ENCODE measurements at regions not wholly inside any gene's neighbourhood (a gene's known extent, or its start where the extent isn't known, plus 50 kb on each side); places are given as distances from the start of the nearest gene placed in this dataset.
"Not testable (repeated sequence)": the region's sequence is repeated elsewhere in the genome, so short reads cannot be mapped to it uniquely, and the experiment has no call there.

DNA sequence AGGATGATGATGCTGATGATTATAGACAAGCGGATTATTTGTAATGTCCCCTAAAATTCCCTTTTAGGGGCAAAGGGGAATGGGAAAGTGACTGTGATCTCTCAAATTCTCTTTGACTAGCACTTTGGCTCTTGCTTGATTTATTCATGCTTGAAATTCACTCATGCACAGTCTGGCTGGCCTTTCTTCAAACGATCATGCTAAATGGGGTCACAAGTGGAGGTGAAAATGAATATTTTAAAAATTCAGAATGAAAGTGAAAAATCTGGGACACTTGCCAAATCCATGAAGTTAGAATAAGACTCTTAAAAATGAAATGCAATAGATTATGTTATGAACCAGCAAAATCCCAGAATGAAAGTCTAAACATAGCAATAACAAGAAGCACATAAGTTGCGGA lies 173.4 kb upstream of the RAI2 start:
- Histone ChIP-seq H3K36me3 (ENCODE audit: insufficient read depth, low read length) (no peaks in the 10 kb centered on the region; the same call in 1 of the 2 replicates), H3K4me1 (ENCODE audit: insufficient read depth, low read length) (no peaks in the 10 kb centered on the region), H3K9me3 (ENCODE audit: control insufficient read depth, insufficient read depth, low read length) (no peaks in the 10 kb centered on the region), H3K9ac (ENCODE audit: low read depth, low read length) (no peak overlapping the region)

DNA sequence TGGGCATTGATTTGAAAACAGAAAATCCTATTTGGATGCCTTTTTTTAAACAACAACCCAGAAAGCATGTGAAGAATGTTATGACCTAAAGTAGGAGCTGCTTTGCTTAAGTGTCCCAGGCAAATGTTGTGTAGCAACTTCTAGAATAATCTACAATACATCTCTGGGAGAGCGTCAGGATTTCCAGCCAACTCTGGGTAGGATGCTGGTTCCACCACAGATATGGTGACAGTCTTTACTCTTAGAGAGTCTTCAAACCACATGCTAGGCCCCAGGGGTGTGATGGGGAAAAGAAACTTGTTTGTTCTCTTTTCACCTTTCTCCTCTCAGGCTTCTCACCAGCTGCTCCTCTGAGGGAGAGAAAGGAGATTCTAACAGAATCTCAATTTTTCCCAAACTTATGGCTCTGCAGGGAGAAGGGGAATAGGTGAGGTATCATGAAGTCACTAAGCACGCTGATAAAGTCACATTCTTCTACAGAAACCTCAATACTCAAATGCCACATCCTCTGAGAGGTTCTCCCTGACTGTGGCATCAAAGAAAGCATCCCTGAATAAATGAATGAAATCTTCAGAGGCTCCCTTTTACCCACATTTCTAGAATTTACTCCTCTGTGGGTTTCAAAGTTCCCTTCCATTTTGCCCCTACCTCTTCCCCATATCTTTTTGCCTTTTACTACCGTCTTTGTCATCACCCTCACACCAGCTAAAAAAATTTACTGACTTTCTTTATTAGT lies 171.6 kb upstream of the RAI2 start:
- Histone ChIP-seq H3K9me3 (ENCODE audit: control insufficient read depth, insufficient read depth, low read length) (no peaks in the 10 kb centered on the region), H3K4me1 (ENCODE audit: insufficient read depth, low read length) (no peaks in the 10 kb centered on the region), H3K9ac (ENCODE audit: low read depth, low read length) (no peak overlapping the region)

DNA sequence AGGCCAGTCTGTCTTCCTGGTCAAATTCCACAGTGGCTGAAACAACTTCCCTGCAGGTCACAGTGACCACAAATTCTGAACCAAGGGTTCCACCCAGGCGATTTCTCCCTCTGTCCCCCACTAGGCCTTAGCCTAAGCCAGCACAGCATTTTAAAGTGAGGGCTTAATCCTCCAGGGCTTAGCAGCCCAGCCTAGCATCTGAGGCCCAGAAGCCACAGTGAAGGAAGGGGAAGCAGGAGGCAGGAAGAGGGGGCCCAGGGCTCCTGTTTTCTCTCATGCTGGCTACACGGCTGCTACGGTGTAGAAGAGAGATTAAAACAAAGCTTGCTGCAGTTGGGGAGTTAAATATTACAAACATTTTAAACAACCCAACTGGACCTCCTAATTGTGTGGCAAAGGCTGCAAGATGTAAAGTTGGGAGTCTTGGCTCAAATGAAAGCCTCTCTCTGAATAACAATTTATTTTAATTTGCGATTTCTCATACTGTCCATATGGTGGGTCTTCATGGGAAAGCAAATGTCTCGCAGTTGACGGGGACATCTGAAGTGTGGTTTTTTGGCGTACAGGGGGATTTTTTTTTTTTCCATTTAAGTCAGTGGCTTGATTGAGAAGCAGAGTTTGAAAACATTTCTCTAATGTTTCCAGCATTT lies 170.8 kb upstream of the RAI2 start:
- no peaks in the 10 kb centered on the region for H3K36me3 ChIP-seq (ENCODE audit: insufficient read depth, low read length)
- no peak overlapping the region for H3K9ac ChIP-seq (ENCODE audit: low read depth, low read length)
- no peaks in the 10 kb centered on the region for H3K9me3 ChIP-seq (ENCODE audit: control insufficient read depth, insufficient read depth, low read length)
- no peaks in the 10 kb centered on the region for H3K4me1 ChIP-seq (ENCODE audit: insufficient read depth, low read length)

More for the DNA sequence above, 171.6 kb upstream of the RAI2 start:
- no peaks in the 10 kb centered on the region for H3K36me3 ChIP-seq (ENCODE audit: insufficient read depth, low read length)

DNA sequence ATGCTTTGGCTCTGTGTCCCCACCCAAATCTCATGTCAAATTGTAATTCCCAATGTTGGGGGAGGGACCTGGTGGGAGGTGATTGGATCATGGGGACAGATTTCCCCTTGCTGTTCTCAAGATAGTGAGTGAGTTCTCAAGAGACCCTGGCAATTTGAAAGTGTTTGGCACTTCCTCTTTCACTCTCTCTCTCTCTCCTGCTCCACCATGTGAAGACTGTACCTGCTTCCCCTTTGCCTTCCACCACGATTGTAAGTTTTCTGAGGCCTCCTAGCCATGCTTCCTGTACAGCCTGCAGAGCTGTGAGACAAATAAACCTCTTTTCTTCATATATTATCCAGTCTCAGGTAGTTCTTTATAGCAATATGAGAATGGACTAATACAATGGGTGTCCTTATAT lies 169.6 kb upstream of the RAI2 start:
- not testable (repeated sequence) for H3K9me3 ChIP-seq (ENCODE audit: control insufficient read depth, insufficient read depth, low read length); H3K9ac ChIP-seq (ENCODE audit: low read depth, low read length); H3K4me1 ChIP-seq (ENCODE audit: insufficient read depth, low read length); H3K36me3 ChIP-seq (ENCODE audit: insufficient read depth, low read length)

DNA sequence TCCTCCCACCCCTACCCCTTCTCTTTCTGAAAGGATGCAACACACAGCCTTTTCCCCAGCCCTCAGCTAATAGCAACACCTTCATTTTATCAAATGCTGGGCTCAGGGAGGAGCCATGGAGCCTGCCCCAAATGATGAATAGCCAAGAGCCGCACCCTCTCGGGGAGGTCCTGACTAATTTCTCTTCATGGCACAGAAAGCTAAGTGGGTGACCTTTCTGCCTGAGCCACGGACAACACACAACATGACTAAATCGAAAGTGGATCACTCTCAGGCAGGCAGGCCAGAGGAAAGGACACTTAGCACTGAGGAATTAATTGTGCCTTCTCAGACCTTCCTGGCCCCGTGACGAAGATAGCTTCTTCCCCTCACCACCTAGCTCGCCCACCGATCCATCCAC lies 165.1 kb upstream of the RAI2 start:
- Histone ChIP-seq H3K36me3 (ENCODE audit: insufficient read depth, low read length) (no peaks in the 10 kb centered on the region), H3K4me1 (ENCODE audit: insufficient read depth, low read length) (no peaks in the 10 kb centered on the region), H3K9me3 (ENCODE audit: control insufficient read depth, insufficient read depth, low read length) (no peaks in the 10 kb centered on the region), H3K9ac (ENCODE audit: low read depth, low read length) (no peak overlapping the region)

DNA sequence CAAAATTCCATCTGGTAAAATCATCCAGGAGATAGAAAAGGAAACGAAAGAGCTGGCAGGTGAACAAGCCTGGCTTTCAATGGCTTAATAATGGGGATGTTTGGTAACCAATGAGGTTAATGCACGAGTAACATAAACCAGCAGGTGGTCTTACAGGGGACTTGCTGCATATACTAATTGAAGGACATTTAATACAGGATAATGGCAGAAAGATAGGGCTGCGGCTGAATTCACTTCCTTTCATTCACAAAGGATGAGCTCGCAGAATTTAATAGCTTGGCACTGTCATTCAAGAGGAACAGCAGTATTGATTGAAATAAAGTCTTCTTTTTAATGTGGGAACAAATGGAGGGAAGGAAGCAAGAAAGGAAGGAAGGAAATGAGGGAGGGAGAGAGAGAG lies 156.3 kb upstream of the RAI2 start:
- Histone ChIP-seq H3K9me3 (ENCODE audit: control insufficient read depth, insufficient read depth, low read length) (no peaks in the 10 kb centered on the region), H3K4me1 (ENCODE audit: insufficient read depth, low read length) (peaks cover 12% of the 10 kb centered on the region; the same call in 1 of the 2 replicates), H3K9ac (ENCODE audit: low read depth, low read length) (no peak overlapping the region), H3K36me3 (ENCODE audit: insufficient read depth, low read length) (no peaks in the 10 kb centered on the region; the same call in 1 of the 2 replicates)

DNA sequence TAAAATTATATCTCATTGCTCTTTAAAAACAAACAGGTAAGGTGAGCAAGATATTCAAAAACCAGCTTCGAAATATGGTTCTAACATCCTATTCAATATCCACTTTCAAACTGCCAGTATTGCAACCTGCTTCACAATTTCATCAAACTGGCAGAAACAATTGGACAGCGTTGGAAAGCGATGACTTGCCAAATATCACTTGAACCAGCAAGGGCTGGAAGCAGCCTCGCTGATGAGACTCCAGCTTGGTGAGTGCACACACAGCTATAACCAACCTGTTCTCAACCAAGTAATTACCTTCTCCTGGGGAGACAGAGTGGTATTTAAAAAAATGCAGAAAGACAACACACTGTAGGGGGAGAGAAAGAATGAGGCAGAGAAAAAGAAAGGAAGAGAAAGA lies 155.8 kb upstream of the RAI2 start:
- Histone ChIP-seq H3K9me3 (ENCODE audit: control insufficient read depth, insufficient read depth, low read length) (no peaks in the 10 kb centered on the region), H3K4me1 (ENCODE audit: insufficient read depth, low read length) (peaks cover 12% of the 10 kb centered on the region; the same call in 1 of the 2 replicates), H3K36me3 (ENCODE audit: insufficient read depth, low read length) (no peaks in the 10 kb centered on the region; the same call in 1 of the 2 replicates), H3K9ac (ENCODE audit: low read depth, low read length) (no peak overlapping the region)

DNA sequence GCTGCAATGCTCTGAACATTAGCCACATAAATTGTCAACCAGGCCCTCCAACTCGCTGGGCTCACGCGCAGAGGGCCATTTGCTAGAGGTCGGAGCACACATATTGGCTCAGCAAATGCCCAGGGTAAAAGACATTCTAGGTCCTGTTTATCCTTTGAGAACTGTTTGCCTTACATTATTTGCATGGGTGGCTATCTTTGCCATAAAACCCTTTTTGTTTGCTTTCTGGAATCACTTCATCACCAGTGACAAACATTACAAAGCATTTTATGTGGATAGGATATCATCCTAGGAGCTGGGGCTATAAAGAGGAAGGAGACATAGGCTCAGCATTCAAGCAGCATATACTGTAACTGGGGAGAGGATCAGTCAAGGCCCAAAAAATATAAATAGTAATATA lies 149.2 kb upstream of the RAI2 start:
- H3K9me3 ChIP-seq (ENCODE audit: control insufficient read depth, insufficient read depth, low read length) = no peaks in the 10 kb centered on the region; the same call in 1 of the 2 replicates
- H3K36me3 ChIP-seq (ENCODE audit: insufficient read depth, low read length) = no peaks in the 10 kb centered on the region
- no peak overlapping the region for H3K9ac ChIP-seq (ENCODE audit: low read depth, low read length)
- H3K4me1 ChIP-seq (ENCODE audit: insufficient read depth, low read length) = no peaks in the 10 kb centered on the region

DNA sequence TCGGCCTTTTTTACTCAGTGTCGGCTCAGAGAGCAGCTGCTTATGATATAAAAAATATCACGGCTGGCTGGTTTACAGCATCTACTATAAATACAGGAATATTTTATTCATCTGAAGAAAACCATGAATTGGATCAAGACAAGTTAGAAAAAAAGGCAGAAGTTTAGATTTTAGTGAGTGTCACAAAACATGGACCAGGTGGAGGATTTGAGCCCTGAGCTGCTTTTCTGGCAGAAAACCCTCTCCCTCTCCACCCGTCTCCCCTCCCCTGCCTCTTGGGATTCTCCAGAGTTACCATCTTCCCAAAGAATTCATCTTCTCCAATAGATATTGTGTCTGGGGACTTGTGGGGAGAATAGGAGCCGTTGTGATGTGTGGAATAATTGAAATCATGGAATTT lies 142.8 kb upstream of the RAI2 start:
- Histone ChIP-seq H3K9ac (ENCODE audit: low read depth, low read length) (no peak overlapping the region), H3K4me1 (ENCODE audit: insufficient read depth, low read length) (no peaks in the 10 kb centered on the region), H3K9me3 (ENCODE audit: control insufficient read depth, insufficient read depth, low read length) (no peaks in the 10 kb centered on the region), H3K36me3 (ENCODE audit: insufficient read depth, low read length) (no peaks in the 10 kb centered on the region)

DNA sequence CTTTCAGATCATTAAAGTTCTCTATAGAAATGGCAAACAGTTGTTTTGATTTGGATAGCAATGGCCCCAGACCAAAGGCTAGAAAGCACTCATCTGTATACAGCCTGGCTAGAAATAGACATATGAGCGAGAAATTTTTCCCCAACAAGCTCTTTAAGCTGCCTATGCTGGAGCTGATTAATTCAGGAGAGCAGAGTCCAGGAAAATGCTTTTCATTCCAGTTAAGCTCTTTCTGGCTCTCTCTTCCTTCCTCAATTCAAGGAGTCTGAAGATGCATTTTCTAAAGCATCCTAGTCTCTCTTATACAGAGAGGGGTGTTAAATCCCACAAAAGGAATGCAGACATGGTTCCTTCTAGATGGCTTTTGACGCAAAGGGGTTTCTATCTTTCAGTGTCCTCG lies 141.7 kb upstream of the RAI2 start:
- Histone ChIP-seq H3K9ac (ENCODE audit: low read depth, low read length) (no peak overlapping the region), H3K36me3 (ENCODE audit: insufficient read depth, low read length) (no peaks in the 10 kb centered on the region), H3K4me1 (ENCODE audit: insufficient read depth, low read length) (no peaks in the 10 kb centered on the region), H3K9me3 (ENCODE audit: control insufficient read depth, insufficient read depth, low read length) (no peaks in the 10 kb centered on the region)

DNA sequence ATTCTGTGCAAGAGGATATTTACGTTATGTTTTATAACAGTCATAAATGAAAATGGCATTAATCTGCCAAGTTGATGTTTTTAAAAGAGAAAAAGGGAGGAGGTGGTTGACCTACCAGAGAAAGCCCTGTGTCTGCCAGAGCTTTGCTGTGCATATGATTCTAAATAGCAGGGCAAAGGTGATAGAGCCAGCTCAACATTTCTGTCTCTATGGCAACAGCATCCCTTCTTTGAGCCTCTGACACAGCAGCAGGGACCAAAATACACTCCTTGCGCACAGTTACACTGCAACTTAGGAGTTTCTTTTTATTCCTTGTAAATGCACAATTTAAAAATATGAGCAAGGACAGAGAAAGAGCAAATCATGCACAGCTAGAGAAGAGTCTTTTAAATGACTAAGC lies 133.3 kb upstream of the RAI2 start:
- H3K4me1 ChIP-seq (ENCODE audit: insufficient read depth, low read length) = no peaks in the 10 kb centered on the region
- no peaks in the 10 kb centered on the region for H3K9me3 ChIP-seq (ENCODE audit: control insufficient read depth, insufficient read depth, low read length)
- H3K36me3 ChIP-seq (ENCODE audit: insufficient read depth, low read length) = no peaks in the 10 kb centered on the region
- no peak overlapping the region for H3K9ac ChIP-seq (ENCODE audit: low read depth, low read length)

DNA sequence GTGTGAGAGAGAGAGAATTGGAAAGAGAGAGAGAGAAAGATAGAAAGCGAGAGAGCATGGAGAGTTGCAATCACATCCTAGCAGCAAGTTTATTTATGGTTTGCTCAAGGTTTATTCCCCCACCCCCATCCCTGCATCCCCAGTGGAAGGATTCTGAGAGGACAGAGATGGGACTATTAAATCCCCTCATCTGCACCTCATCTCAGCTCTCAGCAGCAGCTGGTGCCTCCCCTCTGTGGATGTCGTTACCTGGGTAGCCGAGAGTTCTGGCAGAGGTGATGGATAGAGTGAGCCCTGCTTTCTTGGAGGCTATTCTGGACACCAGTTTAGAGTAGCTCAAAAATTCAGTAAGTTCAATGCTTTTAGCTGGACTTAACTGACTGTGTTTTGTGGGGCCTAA lies 132.0 kb upstream of the RAI2 start:
- no peaks in the 10 kb centered on the region for H3K36me3 ChIP-seq (ENCODE audit: insufficient read depth, low read length)
- H3K4me1 ChIP-seq (ENCODE audit: insufficient read depth, low read length) = no peaks in the 10 kb centered on the region
- no peaks in the 10 kb centered on the region for H3K9me3 ChIP-seq (ENCODE audit: control insufficient read depth, insufficient read depth, low read length)
- no peak overlapping the region for H3K9ac ChIP-seq (ENCODE audit: low read depth, low read length)

DNA sequence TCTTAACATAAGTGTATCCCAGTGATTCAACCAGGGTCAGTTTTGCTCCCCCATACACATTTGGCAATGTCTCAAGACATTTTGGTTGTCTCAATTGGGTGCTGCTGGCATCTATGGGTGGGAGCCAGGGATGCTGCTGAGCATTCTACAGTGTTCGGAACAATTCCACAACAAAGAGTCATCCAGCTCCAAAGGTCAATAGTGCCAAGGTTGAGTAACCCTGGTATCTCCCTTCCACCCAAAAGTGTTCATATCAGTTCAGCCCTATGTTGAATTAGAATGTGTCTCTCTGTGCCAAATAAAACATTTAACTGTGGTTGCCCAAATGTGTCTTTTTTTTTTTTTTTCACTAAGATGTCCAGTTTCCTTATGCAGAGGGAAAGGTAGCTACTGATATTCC lies 129.4 kb upstream of the RAI2 start:
- Histone ChIP-seq H3K36me3 (ENCODE audit: insufficient read depth, low read length) (no peaks in the 10 kb centered on the region), H3K4me1 (ENCODE audit: insufficient read depth, low read length) (no peaks in the 10 kb centered on the region), H3K9me3 (ENCODE audit: control insufficient read depth, insufficient read depth, low read length) (no peaks in the 10 kb centered on the region), H3K9ac (ENCODE audit: low read depth, low read length) (no peak overlapping the region)

DNA sequence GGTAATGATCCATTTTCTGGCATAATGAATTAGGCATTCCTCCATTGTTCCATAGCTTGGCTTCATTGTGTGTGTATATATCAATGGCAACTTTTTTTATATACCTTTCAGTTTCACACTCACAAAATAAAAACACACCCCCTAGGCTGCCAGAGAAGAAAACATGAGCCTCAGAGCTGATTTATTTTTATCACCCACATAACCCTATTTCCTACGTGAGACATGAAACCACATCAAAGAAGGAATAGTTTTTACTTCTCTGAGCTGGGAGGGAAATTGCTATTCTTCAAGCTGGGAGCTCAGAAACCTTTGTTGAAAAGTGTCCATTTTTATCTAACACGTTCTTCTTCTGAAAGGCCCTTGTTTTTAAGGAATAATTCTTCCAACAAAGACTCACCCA lies 126.7 kb upstream of the RAI2 start:
- Histone ChIP-seq H3K36me3 (ENCODE audit: insufficient read depth, low read length) (no peaks in the 10 kb centered on the region), H3K9me3 (ENCODE audit: control insufficient read depth, insufficient read depth, low read length) (0 out of 2 replicates have a peak, but pooled peaks cover 4% of the 10 kb centered on the region)

DNA sequence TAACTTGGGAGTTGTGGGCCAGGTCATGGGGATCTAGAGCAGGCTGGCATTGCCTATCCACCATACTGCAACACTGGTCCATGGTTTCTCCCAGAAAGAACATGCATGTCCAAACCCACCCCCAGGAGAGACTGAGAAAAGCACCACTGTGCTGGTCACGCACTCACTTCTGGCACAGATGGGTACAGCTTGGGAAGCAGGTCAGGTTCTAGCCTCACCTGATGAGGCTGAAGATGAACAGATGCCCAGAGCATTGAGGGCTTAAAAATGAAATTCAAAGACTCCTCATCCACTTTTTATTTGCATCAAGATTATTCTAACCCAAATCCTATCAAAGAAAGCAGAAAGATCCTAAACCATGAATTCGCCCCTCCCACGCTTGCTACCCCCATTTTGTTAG lies 125.9 kb upstream of the RAI2 start:
- Histone ChIP-seq H3K9me3 (ENCODE audit: control insufficient read depth, insufficient read depth, low read length) (0 out of 2 replicates have a peak, but pooled peaks cover 4% of the 10 kb centered on the region), H3K9ac (ENCODE audit: low read depth, low read length) (no peak overlapping the region), H3K36me3 (ENCODE audit: insufficient read depth, low read length) (no peaks in the 10 kb centered on the region), H3K4me1 (ENCODE audit: insufficient read depth, low read length) (no peaks in the 10 kb centered on the region)

More for the DNA sequence above, 126.7 kb upstream of the RAI2 start:
- H3K9ac ChIP-seq (ENCODE audit: low read depth, low read length) = no peak overlapping the region
- H3K4me1 ChIP-seq (ENCODE audit: insufficient read depth, low read length) = no peaks in the 10 kb centered on the region
